ENCODE measurements at regions not wholly inside any gene's neighbourhood (a gene's known extent, or its start where the extent isn't known, plus 50 kb on each side); places are given as distances from the start of the nearest gene placed in this dataset.

- no peak for TF ChIP-seq MGA (IDR thresholded peaks at IDR 0.05)
- no peak for TF ChIP-seq ZNF699 (CRISPR knock-in tag; IDR thresholded peaks at IDR 0.05; ENCODE audit: insufficient replicate concordance)
- no peak for TF ChIP-seq ZNF639 (CRISPR knock-in tag; conservative IDR thresholded peaks at IDR 0.05 in 1 of 2, IDR thresholded peaks at IDR 0.05 in 1 of 2)
- no peak for TF ChIP-seq ELK1 (CRISPR knock-in tag; IDR thresholded peaks at IDR 0.05)
These were observed 127.2 kb upstream of the THSD7B start (continued) for GRCh38 chr2:136638193-136638592.
